ENCODE measurements at regions not wholly inside any gene's neighbourhood (a gene's known extent, or its start where the extent isn't known, plus 50 kb on each side); places are given as distances from the start of the nearest gene placed in this dataset.
"Not testable (repeated sequence)": the region's sequence is repeated elsewhere in the genome, so short reads cannot be mapped to it uniquely, and the experiment has no call there.

- H3K4me1 Mint-ChIP-seq (ENCODE audit: unreplicated experiment), result peaks cover 7% of the 10 kb centered on the region
- H3K9me3 Mint-ChIP-seq (ENCODE audit: unreplicated experiment), result no peaks in the 10 kb centered on the region
- DNase-seq (ENCODE audit: low spot score), result no peak
- H3K36me3 Mint-ChIP-seq (ENCODE audit: low read depth, unreplicated experiment), result no peaks in the 10 kb centered on the region
- TF ChIP-seq CTCF (IDR thresholded peaks at IDR 0.05; ENCODE audit: unreplicated experiment), result no peak
- H3K27me3 Mint-ChIP-seq (ENCODE audit: unreplicated experiment), result peaks cover 3% of the 10 kb centered on the region
- H3K4me3 Mint-ChIP-seq (ENCODE audit: unreplicated experiment), result no peak overlapping the region
- H3K27ac Mint-ChIP-seq (ENCODE audit: unreplicated experiment), result no peak overlapping the region
Measured at GRCh38 chr11:122578171-122578825, 77.2 kb upstream of the UBASH3B start.

DNA sequence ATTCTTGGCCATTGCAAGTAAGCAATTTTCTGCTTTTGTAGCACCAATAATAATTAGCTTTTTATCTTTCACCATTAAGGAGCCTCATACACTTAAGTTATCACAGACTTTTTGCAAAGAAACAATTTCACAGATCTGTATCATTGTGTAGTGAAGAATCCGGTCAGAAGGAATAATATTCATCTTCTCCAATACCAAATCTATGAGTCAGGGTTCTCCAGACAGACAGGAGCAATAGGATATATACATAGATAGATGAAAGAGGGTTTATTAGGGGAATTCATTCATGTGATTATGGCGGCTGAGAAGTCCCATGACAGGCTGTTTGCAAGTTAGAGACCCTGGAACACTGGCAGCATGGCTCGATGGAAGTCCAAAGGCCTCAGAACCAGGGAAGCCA is 82.9 kb upstream of the UBASH3B start:
- no peaks in the 10 kb centered on the region for H3K4me1 Mint-ChIP-seq (ENCODE audit: unreplicated experiment)
- H3K36me3 Mint-ChIP-seq (ENCODE audit: low read depth, unreplicated experiment), result no peaks in the 10 kb centered on the region
- peaks cover 3% of the 10 kb centered on the region for H3K27me3 Mint-ChIP-seq (ENCODE audit: unreplicated experiment)
- no peak overlapping the region for H3K4me3 Mint-ChIP-seq (ENCODE audit: unreplicated experiment)
- no peaks in the 10 kb centered on the region for H3K9me3 Mint-ChIP-seq (ENCODE audit: unreplicated experiment)
- no peak for DNase-seq (ENCODE audit: low spot score)
- TF ChIP-seq CTCF (IDR thresholded peaks at IDR 0.05; ENCODE audit: unreplicated experiment), result no peak
- H3K27ac Mint-ChIP-seq (ENCODE audit: unreplicated experiment), result no peak overlapping the region

DNA sequence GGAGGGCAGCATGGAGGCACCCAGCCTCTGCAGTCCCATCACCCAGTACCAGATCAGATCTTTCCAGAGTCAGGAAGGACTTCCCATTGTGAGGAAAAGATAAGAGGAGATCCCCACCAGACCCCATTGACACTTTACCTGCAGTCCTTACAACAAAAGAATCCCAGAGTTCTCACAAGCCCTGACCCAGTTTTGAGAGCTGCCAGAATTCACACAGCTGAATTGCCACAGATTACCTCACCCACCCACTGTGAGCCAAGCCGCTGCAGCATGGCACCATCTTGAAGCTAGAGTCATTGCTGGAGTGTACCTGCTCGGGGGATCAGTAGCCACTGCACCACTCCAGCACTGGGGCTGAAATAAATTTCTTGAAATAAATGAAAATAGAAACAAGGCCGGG is 91.8 kb upstream of the UBASH3B start:
- Mint-ChIP-seq H3K36me3 (ENCODE audit: low read depth, unreplicated experiment) (no peaks in the 10 kb centered on the region), H3K27me3 (ENCODE audit: unreplicated experiment) (peaks cover 3% of the 10 kb centered on the region), H3K27ac (ENCODE audit: unreplicated experiment) (no peak overlapping the region), H3K4me3 (ENCODE audit: unreplicated experiment) (no peak overlapping the region), H3K4me1 (ENCODE audit: unreplicated experiment) (no peaks in the 10 kb centered on the region), H3K9me3 (ENCODE audit: unreplicated experiment) (no peaks in the 10 kb centered on the region)
- no peak for DNase-seq (ENCODE audit: low spot score)
- TF ChIP-seq CTCF (IDR thresholded peaks at IDR 0.05; ENCODE audit: unreplicated experiment), result no peak

DNA sequence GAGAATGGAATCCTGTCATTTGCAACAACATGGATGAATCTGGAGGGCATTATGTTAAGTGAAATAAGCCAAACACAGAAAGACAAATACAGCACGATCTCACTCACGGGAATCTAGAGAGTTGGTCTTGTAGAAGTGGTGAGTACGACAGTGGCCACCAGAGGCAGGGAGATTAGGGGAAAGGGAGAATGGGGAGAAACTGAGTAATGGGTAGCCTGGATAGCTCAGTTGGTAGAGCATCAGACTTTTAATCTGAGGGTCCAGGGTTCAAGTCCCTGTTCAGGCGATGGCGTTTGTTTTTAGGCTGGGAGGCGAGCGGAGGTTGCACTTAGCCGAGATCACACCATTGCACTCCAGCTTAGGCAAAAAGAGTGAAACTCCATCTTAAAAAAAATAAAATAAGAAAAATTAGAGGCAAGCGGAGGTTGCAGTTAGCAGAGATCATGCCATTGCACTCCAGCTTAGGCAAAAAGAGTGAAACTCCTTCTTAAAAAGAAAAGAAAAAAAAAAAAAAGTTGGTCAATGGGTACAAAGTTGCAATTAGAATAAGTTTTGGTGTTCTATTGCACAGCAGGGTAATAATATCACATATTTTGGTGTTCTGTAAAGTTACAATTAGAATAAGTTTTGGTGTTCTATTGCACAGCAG is 95.7 kb upstream of the UBASH3B start:
- no peaks in the 10 kb centered on the region for H3K9me3 Mint-ChIP-seq (ENCODE audit: unreplicated experiment)
- H3K4me1 Mint-ChIP-seq (ENCODE audit: unreplicated experiment), result no peaks in the 10 kb centered on the region
- peaks cover 3% of the 10 kb centered on the region for H3K27me3 Mint-ChIP-seq (ENCODE audit: unreplicated experiment)
- H3K27ac Mint-ChIP-seq (ENCODE audit: unreplicated experiment), result peak overlapping the region; percentile 0
- DNase-seq (ENCODE audit: low spot score), result peak; percentile 37
- TF ChIP-seq CTCF (IDR thresholded peaks at IDR 0.05; ENCODE audit: unreplicated experiment), result no peak
- no peaks in the 10 kb centered on the region for H3K36me3 Mint-ChIP-seq (ENCODE audit: low read depth, unreplicated experiment)
- peak overlapping the region; percentile 15 for H3K4me3 Mint-ChIP-seq (ENCODE audit: unreplicated experiment)

DNA sequence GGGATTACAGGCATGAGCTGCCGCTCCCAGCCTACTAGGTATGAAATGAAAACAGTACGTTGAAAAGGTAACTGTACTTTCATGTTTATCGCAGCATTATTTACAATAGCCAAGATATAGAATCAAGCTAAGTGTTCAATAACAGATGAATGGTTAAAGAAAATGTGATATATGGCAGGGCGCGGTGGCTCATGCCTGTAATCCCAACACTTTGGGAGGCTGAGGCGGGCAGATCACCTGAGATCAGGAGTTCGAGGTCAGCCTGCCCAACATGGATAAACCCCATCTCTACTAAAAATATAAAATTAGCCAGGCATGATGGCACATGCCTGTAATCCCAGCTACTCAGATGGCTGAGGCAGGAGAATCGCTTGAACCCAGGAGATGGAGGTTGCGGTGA is 96.3 kb upstream of the UBASH3B start:
- not testable (repeated sequence) for H3K36me3 Mint-ChIP-seq (ENCODE audit: low read depth, unreplicated experiment); H3K4me3 Mint-ChIP-seq (ENCODE audit: unreplicated experiment); H3K27me3 Mint-ChIP-seq (ENCODE audit: unreplicated experiment); H3K9me3 Mint-ChIP-seq (ENCODE audit: unreplicated experiment); H3K27ac Mint-ChIP-seq (ENCODE audit: unreplicated experiment); H3K4me1 Mint-ChIP-seq (ENCODE audit: unreplicated experiment); DNase-seq (ENCODE audit: low spot score)

GRCh38 chr11:122557163-122557562 is 98.4 kb upstream of the UBASH3B start:
- not testable (repeated sequence) for DNase-seq (ENCODE audit: low spot score); H3K27ac Mint-ChIP-seq (ENCODE audit: unreplicated experiment); H3K4me1 Mint-ChIP-seq (ENCODE audit: unreplicated experiment); H3K9me3 Mint-ChIP-seq (ENCODE audit: unreplicated experiment); H3K36me3 Mint-ChIP-seq (ENCODE audit: low read depth, unreplicated experiment); H3K27me3 Mint-ChIP-seq (ENCODE audit: unreplicated experiment)
- peak overlapping the region; percentile 37 for H3K4me3 Mint-ChIP-seq (ENCODE audit: unreplicated experiment)
